ENCODE measurements at regions not wholly inside any gene's neighbourhood (a gene's known extent, or its start where the extent isn't known, plus 50 kb on each side); places are given as distances from the start of the nearest gene placed in this dataset.
A peak's percentile ranks its signal among the peaks of the same experiment; 100 is the strongest.

GRCh38 chr2:42108852-42109251 is 60.3 kb upstream of the EML4 start:
- Mint-ChIP-seq H3K9me3 (no peaks in the 10 kb centered on the region), H3K27me3 (no peaks in the 10 kb centered on the region), H3K4me3 (no peak overlapping the region), H3K36me3 (peaks cover 9% of the 10 kb centered on the region), H3K27ac (no peak overlapping the region), H3K4me1 (peaks cover 24% of the 10 kb centered on the region)
- CTCF ChIA-PET = no interaction called here
- no peak for DNase-seq

DNA sequence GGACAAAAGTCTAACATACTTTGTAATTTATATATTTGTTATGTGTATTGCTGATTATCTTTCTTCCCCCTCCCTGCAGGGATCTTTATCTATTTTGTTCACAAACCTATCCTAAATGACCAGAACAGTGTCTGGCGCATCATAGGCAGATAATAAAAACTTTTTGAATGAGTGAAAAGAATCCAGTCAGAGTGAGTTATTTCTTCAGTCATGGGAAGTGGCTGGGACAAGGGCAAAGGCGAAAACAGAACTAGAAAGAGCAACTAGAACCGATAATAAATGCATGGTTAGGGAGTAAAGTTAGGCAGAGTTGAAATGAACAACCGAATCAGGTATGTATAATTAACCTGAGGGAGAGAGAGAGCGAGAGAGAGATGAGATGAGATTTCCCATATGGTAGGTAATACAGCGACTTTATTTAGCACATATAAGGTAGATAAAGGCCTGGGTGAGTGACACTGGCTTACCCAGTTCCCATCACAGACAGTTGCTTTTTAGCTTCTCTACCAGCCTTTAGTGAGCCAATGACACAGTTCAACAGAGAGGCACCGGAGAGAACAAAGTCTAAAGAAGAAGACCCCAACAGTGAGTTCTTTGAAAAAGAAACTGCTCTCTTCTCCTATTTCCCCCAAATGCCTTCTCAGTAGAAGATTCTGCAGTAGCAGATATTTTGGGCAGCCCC is 59.1 kb upstream of the EML4 start:
- peaks cover 22% of the 10 kb centered on the region for H3K4me1 Mint-ChIP-seq
- no peak overlapping the region for H3K27ac Mint-ChIP-seq
- H3K27me3 Mint-ChIP-seq = no peaks in the 10 kb centered on the region
- CTCF ChIA-PET = no interaction called here
- peaks cover 16% of the 10 kb centered on the region for H3K36me3 Mint-ChIP-seq
- no peak for DNase-seq
- H3K4me3 Mint-ChIP-seq = no peak overlapping the region
- no peaks in the 10 kb centered on the region for H3K9me3 Mint-ChIP-seq

DNA sequence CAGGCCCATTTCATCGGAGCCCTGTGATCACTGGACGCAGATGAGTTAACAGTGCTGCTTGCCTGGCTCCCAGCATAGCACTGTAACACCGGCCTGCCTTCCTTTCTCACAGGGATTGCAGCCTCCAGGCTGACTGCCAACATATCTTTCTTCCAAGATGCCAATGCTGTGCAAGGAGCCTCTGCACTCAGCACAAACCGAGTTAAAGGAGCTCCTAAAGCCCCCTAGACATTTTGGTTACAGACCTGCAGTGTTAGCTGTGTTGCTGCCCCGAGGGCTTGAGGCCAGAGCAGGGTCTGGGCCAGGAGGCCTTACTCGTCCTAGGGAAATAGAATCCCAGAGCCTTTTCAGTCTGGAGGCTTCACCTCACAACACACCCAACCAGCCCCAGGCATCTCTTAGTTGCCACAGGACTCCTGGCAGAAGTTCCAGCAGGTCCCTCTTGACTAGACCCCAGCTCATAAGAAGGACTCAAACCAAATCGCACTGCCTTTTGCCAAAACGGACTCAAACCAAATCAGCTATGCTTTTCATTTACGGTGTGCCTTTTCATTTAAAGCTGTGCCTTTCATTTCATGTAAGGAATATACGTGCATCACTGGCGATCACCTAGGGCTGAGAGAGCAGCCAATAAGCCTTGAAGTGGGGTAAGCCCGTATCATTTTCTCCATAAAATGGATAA is 58.4 kb upstream of the EML4 start:
- CTCF ChIA-PET = interaction anchor here (0.9 kb wide), 1 partner anchor 56 kb away, joined by 3 read pairs; no protein-coding TSS in a partner anchor
- Mint-ChIP-seq H3K4me3 (no peak overlapping the region), H3K9me3 (no peaks in the 10 kb centered on the region), H3K4me1 (peaks cover 20% of the 10 kb centered on the region), H3K36me3 (peaks cover 16% of the 10 kb centered on the region), H3K27me3 (no peaks in the 10 kb centered on the region), H3K27ac (no peak overlapping the region)
- DNase-seq = no peak

GRCh38 chr2:42112418-42112817 is 56.7 kb upstream of the EML4 start:
- peaks cover 29% of the 10 kb centered on the region for H3K4me1 Mint-ChIP-seq
- H3K4me3 Mint-ChIP-seq = no peak overlapping the region
- no peak for DNase-seq
- CTCF ChIA-PET = no interaction called here
- no peaks in the 10 kb centered on the region for H3K27me3 Mint-ChIP-seq
- H3K36me3 Mint-ChIP-seq = peaks cover 21% of the 10 kb centered on the region
- H3K9me3 Mint-ChIP-seq = no peaks in the 10 kb centered on the region
- H3K27ac Mint-ChIP-seq = no peak overlapping the region

DNA sequence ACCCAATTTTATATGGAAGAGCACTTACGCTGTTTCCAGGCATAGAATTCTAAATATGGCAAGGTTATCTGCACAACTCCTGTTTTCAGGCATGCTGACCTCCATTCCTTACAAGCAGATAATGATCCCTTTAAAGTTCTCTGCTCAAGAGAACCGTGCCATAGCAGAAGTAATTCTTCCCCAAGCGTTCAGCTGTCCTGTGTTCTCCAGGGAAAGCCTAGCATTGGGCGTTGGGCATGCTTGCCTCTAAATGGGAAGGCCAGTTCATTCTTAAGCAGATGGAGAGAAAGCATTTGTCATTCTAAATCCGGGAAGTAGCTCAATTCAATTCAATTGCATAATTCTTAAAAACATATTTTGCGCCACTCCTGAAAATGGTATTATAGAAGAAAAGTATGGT is 55.7 kb upstream of the EML4 start:
- H3K27ac Mint-ChIP-seq = no peak overlapping the region
- H3K36me3 Mint-ChIP-seq = peaks cover 24% of the 10 kb centered on the region
- H3K4me1 Mint-ChIP-seq = peaks cover 40% of the 10 kb centered on the region
- no peak for DNase-seq
- no peak overlapping the region for H3K4me3 Mint-ChIP-seq
- CTCF ChIA-PET = interaction anchor here (0.6 kb wide), 1 partner anchor 1495 kb away, joined by 3 read pairs; no protein-coding TSS in a partner anchor
- no peaks in the 10 kb centered on the region for H3K9me3 Mint-ChIP-seq
- H3K27me3 Mint-ChIP-seq = no peaks in the 10 kb centered on the region

- no peaks in the 10 kb centered on the region for H3K27me3 Mint-ChIP-seq
- H3K36me3 Mint-ChIP-seq = peaks cover 24% of the 10 kb centered on the region
- peaks cover 44% of the 10 kb centered on the region for H3K4me1 Mint-ChIP-seq
- no peak for DNase-seq
- H3K4me3 Mint-ChIP-seq = no peak overlapping the region
- no peaks in the 10 kb centered on the region for H3K9me3 Mint-ChIP-seq
- H3K27ac Mint-ChIP-seq = no peak overlapping the region
- CTCF ChIA-PET = interaction anchor here (1.5 kb wide), 1 partner anchor 13 kb away, joined by 4 read pairs; no protein-coding TSS in a partner anchor
Observed at GRCh38 chr2:42114091-42114490, 55.1 kb upstream of the EML4 start.

DNA sequence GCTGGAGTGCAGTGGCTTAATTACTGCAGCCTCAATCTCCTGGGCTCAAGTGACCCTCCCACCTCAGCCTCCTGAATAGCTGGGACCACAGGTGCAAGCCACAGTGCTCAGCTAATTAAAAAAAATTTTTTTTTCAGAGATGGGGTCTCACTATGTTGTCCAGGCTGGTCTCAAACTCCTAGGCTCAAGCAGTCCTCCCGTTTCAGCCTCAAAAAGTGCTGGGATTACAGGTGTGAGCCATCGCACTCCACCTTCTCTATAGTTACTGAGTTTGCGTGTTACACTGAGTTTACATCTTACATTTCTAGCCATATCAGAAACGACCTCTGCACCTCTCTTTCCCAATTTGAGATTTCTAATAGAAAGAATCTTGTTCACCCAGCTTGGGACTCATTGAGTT is 53.6 kb upstream of the EML4 start:
- Mint-ChIP-seq H3K4me1 (peaks cover 44% of the 10 kb centered on the region), H3K9me3 (no peaks in the 10 kb centered on the region), H3K36me3 (peaks cover 24% of the 10 kb centered on the region), H3K27ac (no peak overlapping the region), H3K27me3 (no peaks in the 10 kb centered on the region), H3K4me3 (no peak overlapping the region)
- CTCF ChIA-PET = interaction anchor here (0.8 to 2.0 kb wide), 3 partner anchors 10 to 14 kb away, joined by 3 to 9 read pairs (median 4); no protein-coding TSS in a partner anchor
- no peak for DNase-seq

- Mint-ChIP-seq H3K9me3 (peaks cover 4% of the 10 kb centered on the region), H3K36me3 (peaks cover 30% of the 10 kb centered on the region), H3K27me3 (peaks cover under 1% of the 10 kb centered on the region), H3K27ac (no peak overlapping the region), H3K4me3 (no peak overlapping the region), H3K4me1 (peaks cover 44% of the 10 kb centered on the region)
- CTCF ChIA-PET = interaction anchor here (0.8 to 2.0 kb wide), 5 partner anchors 10 to 66 kb away, joined by 3 to 9 read pairs (median 4); no protein-coding TSS in a partner anchor
- no peak for DNase-seq
Observed at GRCh38 chr2:42116195-42117181, 52.7 kb upstream of the EML4 start.

DNA sequence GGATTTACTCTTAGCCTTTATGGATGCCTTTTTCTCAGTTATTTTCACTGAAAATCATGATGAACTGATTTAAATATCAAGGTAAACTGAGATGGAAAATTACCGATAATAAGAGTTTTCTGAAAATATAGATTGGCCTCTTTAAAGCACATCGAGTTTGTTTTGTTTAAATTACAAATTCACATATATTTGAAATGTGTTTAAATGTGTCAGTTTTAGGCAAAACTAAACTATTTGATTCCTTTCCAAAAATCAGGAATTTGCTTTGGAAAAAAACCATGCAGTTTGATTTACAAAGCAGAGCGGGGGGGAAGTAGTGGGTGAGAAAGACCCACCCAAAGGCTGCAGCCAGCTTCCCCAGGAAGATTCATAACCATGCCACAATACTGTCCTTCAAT is 52.0 kb upstream of the EML4 start:
- no peak for DNase-seq
- Mint-ChIP-seq H3K4me3 (no peak overlapping the region), H3K4me1 (peaks cover 47% of the 10 kb centered on the region), H3K27me3 (peaks cover 3% of the 10 kb centered on the region), H3K9me3 (peaks cover 9% of the 10 kb centered on the region), H3K36me3 (peaks cover 32% of the 10 kb centered on the region), H3K27ac (no peak overlapping the region)
- CTCF ChIA-PET = interaction anchor here (0.8 to 1.3 kb wide), 3 partner anchors 11 to 65 kb away, joined by 3 to 4 read pairs (median 4); no protein-coding TSS in a partner anchor

GRCh38 chr2:42117923-42118753 is 51.0 kb upstream of the EML4 start:
- Mint-ChIP-seq H3K36me3 (peaks cover 31% of the 10 kb centered on the region), H3K27ac (peak overlapping the region; percentile 70), H3K4me1 (peaks cover 46% of the 10 kb centered on the region), H3K9me3 (peaks cover 10% of the 10 kb centered on the region), H3K4me3 (no peak overlapping the region), H3K27me3 (peaks cover 3% of the 10 kb centered on the region)
- no peak for DNase-seq
- CTCF ChIA-PET = interaction anchor here (0.7 to 1.3 kb wide), 3 partner anchors 10 to 64 kb away, joined by 3 to 4 read pairs (median 3); no protein-coding TSS in a partner anchor

DNA sequence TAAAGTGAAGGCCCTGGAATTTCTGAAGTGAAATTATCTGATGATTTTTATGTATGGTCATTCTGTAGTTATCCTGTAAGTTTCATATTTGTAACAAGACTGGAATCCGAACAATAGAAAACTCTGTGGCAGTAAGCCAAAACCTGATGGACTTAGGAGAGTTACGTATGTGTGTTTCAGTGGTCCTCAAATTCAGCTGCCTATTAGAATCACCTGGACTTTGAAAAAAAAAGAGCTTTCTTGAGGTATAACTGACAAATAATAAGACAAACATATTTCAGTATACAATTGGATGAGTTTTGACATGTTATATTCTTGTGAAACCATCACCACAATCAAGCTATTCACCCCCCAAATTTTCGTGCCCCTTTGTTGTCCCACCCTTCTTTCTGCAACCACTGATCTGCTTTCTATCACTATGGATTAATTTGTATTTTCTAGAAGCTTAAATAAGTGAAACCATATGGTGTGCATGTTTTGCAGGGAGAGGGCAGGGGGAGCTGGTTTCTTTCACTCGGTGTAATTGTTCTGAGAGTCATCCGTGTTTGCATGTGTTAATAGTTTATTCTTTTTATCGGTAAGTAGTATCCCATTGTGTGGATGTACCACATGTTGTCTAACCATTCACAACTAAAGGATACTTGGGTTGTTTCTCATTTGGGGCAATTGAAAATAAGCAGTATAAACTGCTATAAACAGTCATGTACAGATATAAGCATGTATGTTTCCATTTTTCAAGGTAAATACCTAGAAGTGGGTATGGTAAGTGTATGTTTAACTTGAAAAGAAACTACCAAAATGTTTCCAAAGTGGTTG is 50.2 kb upstream of the EML4 start:
- CTCF ChIA-PET = no interaction called here
- no peak overlapping the region for H3K4me3 Mint-ChIP-seq
- no peak overlapping the region for H3K27ac Mint-ChIP-seq
- H3K4me1 Mint-ChIP-seq = peaks cover 51% of the 10 kb centered on the region
- H3K27me3 Mint-ChIP-seq = peaks cover 3% of the 10 kb centered on the region
- peaks cover 13% of the 10 kb centered on the region for H3K9me3 Mint-ChIP-seq
- no peak for DNase-seq
- H3K36me3 Mint-ChIP-seq = peaks cover 32% of the 10 kb centered on the region

All from activated naive CD4-positive, alpha-beta T cell treated with anti-CD3 and anti-CD28 coated beads, Interleukin-2, amount 10 ng/mL, durations not matched to agents 7 days and 5 days (primary cell).